HG03159 (cell line): ENCODE measurements at regions not wholly inside any gene's neighbourhood (a gene's known extent, or its start where the extent isn't known, plus 50 kb on each side); places are given as distances from the start of the nearest gene placed in this dataset.

Experiments used
- ATAC-seq: cut with Tn5 transposase; IDR thresholded peaks from one replicate; pipeline ENCODE4 v1.9.1; 2021; ENCODE audit warnings: mild to moderate bottlenecking, moderate library complexity; ENCODE audit not compliant: unreplicated experiment

DNA sequence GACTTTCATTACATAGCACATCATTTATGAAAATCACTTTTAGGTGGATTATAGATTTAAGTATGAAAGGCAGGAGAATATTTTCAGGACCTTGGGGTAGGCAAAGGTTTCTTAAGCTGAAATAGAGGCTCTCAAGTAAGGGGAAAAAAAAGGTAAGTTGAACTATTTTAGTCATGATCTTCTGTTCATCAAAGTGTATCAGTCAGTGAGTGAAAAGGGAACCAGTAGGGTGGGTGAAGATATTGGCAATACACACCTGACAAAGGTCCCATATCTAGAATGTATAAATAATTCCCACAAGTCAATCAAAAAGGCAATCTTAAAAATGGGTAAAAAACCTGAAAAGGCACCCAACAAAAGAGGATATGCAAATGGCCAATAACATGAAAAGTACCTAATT lies 218.6 kb downstream of the KLF13 start:
- ATAC-seq = no peak

DNA sequence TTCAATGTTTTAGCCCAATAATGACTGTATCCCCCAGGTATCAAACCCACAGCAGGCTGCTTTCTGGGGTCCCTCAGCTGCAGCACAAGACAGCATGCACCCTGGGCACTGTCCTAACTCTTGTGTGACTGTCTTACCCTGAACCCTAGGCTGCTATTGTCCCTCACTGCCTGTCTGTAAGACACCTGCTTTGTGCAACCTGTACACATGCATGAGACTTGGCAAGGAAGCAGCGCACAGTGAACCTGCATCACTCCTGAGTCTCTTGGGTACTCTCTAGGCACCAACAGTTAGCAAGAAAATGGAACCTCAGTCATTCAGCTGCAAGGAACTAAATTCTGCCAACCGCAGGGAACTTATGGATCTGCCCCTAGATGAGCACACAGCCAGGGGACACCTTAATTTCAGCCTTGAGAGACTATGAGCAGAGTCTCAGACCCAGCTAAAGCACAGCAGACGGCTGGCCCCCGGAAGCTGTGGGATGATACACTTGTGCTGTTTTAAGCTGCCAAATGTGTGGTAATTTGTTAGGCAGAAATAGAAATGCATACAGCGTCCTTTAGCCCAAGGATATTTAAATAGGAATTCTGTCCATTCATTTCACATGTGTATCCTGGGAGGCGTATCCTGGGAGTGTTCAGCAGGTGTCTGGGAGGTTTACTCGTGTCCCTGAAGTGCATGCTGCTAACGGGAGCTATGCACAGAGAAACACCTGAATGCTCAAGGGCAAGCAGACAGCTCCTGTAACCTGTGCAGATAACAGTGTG lies 223.8 kb downstream of the KLF13 start:
- ATAC-seq = no peak

- ATAC-seq = no peak
These were observed 224.7 kb downstream of the KLF13 start for GRCh38 chr15:31551323-31551722.

DNA sequence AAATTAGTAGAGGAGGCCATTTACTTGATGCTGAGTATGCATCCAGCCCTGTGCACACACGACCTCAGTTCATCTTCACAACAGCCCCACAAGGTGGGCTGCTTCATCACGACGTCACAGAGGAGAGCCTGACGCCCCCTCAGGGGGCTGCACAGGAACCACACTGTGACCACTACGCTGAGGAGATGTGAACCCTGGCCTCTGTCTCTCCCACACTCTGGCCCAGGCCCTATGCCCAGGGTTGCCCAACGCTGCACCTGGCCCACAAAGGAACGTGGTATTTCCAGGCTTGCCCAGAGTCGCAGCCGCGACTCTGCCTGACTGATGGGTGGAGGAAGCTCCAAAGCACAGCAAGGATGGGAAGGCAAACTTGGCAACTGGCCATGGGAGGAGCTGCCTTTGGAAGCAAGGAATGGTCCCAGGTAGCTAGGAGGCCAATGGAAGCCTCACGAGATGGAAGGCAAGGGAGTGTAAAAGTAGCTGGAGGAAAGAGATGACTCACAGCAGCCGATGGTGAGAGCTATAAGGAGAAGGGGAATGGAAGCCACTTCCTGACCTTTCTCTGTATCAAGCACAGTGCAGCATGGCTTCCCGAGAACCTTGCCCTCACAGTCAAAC lies 226.0 kb downstream of the KLF13 start:
- ATAC-seq = no peak

DNA sequence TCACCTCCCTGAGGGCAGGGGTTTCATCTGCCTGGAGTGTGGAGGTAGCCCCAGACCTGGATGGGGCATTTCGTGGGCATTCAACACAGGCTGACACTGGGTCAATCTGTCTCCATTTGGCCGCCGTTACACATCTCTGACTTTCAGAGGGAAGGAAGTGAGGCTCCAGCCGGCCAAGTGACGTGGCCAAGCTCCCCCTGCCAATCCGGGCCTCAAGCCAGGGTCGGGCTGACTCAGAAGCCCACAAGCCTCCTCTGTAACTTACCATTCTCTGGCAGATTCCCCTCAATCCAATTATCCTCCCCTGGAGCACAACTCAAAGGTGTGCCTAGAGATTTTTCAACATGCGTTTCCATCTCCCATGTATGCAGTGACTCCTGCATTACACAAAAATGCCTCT lies 227.6 kb downstream of the KLF13 start:
- no peak for ATAC-seq

GRCh38 chr15:31555022-31555421 lies 228.4 kb downstream of the KLF13 start:
- ATAC-seq = no peak

- ATAC-seq = no peak
These were observed 230.0 kb downstream of the KLF13 start for GRCh38 chr15:31556494-31557150.

- ATAC-seq = no peak
These were observed 231.3 kb downstream of the KLF13 start for GRCh38 chr15:31557899-31558298.

DNA sequence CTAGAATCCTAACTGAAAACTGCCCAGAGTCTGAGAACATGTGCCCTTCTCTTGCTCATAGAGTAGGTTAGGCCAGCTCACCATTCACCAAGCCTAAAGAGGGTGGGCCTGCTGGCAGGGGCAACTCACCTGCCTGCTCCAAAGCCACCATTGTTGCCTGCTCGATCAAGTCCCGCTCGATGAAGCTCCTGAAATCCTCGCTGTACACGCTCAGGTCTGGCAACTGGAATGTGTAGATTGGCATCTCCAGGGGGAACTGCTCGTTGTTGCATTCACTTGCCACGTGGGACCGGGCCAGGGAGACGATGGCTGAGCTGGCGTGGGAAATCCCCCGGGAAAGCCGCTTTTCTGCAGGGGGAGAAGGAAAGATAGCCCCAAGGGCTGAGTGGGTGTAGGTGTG lies 232.2 kb downstream of the KLF13 start:
- no peak for ATAC-seq

DNA sequence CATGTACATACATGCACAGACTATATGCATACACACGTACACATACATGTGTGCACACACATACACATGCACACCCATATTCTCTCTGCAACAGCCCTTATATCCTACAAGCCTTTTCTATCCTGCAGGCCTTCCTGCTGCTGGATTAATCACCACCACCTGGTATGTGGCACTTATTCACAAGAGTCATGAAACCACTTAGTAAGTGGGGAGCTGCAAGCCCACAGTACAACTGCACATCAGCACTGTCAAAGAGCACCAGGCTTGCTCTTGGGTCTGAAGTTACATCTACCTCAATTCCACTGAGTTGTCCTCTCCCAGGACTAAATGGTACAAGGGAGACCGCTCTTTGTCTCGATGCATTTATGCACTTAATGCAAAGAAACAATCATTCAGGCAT lies 233.2 kb downstream of the KLF13 start:
- ATAC-seq = no peak

- no peak for ATAC-seq
These were observed 234.0 kb downstream of the KLF13 start for GRCh38 chr15:31560643-31561042.

GRCh38 chr15:31561156-31561555 lies 234.5 kb downstream of the KLF13 start:
- ATAC-seq = no peak

DNA sequence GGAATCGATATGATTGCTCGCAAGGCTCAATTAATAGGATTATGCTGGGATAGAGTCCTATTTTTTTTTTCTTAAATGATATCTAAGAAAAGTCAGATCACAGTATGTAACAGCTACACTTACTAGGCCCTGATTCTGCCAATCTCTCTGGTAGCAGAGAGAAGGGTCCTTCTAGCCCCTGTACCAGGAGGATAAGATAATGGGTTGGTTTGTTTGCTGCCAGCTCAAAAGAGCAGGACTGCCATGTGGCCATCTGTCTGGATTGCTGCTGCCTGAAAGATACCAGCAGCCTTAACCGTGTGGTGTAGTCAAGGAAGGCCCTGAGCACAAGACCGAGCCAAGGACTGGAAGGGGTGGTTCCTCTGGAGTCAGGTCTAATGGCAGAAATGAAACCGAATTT lies 236.4 kb downstream of the KLF13 start:
- no peak for ATAC-seq

DNA sequence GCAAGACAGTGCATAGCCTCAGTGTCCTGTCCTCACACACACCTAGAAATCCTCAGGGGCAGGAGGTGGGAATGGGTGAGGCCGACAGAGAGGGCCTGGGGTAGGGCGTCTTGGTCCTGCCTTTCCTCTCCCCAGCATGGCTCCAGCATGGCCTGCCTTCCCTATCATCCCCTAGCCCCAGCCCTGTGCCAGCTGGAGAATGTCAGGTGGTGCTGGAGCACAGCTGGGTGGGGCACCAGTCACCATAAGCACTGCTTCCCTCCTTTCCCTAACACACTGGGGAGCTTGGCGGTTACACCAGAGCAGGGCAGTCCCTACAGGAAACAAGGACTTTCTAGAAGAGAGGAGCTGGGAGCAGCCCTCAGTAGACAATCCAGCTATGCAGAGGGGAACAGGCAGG lies 236.8 kb downstream of the KLF13 start:
- no peak for ATAC-seq

DNA sequence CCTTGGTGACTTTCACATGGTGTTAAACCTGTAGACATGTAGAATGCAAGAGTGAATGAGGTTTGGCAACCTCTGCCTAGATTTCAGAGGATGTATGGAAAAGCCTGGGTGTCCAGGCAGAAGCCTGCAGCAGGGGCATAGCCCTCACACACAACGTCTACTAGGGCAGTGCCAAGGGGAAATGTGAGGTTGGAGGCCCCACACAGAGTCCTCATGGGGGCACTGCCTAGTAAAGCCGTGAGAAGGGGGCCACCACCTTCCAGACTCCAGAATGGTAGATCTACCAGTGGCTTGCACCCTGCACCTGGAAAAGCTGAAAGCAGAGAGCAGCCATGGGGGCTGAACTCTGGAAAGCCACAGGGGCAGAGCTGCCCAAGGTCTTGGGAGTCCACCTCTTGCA lies 241.2 kb downstream of the KLF13 start:
- ATAC-seq = no peak

DNA sequence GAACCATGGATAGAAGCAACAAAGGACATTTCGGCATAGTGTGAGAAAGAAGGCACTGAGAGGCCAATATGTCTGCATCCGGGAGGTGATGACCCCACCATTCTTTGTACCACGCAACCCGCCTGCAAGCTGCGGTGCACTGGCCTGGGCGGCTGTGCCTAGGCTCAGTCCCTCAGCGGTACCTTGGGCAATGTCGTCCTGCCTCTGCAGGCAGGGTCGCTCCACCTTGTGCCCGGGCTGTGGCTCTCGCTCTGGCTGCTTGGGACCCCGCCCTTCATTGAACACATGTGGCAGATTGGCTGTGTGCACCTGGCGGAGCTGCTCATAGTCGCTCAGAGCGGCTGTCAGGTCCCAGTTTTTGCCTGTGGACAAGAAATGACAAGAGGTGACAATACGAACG lies 243.2 kb downstream of the KLF13 start:
- no peak for ATAC-seq

GRCh38 chr15:31570591-31570990 lies 244.0 kb downstream of the KLF13 start:
- ATAC-seq = no peak

GRCh38 chr15:31571676-31572075 lies 245.0 kb downstream of the KLF13 start:
- ATAC-seq = no peak

DNA sequence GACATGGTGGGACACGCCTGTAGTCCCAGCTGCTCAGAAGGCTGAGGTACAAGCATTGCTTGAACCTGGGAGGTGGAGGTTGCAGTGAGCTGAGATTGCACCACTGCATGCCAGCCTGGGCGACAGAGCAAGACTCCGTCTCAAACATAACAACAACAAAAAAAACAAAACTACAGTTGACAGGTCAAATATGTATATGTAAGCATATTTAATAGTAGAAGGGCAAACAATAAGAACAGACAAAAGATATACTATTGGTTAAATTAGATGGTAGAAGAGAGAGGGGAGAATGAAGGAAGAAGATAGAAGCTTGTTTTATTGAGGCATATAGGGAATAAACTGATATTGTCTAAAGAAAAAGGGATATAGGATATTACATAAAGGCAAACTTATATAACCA lies 247.1 kb downstream of the KLF13 start:
- no peak for ATAC-seq

DNA sequence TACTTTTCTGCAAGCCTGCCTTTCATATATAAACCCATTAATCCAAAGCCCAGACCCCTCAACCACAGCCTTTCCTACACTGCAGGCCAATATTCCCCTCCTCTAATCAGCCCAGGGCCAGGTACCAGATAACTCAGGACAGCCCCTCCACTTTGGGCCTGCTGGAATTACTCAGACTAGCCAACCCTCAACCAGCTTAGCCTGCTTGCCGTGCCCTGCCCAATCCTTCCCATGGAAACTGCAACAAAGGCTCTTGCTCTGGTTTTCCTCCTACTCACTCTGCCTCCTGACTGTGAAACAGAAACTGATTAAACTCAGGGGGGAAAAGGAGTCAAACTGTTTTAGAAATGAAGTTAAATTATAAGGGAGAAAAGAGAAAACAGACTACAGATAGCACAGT lies 248.1 kb downstream of the KLF13 start:
- ATAC-seq = no peak

GRCh38 chr15:31577108-31577507 lies 250.5 kb downstream of the KLF13 start:
- no peak for ATAC-seq

DNA sequence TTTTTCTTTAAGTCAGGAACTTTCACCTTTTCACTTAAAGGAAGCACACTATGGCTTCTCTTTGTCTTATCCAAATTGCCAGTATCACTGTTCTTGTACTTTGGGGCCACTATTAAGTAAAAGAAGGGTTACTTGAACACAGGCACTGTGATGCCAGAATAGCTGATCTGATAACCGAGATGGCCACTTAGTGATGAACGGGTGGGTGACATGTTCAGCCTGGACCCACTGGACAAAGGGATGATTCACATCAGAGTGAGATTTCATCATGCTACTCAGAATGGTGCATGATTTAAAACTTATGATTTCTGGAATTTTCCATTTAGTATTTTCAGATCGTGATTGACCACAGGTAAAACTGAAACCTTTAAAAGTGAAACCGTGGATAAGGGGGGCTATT lies 252.6 kb downstream of the KLF13 start:
- no peak for ATAC-seq
